Fibroblast of the conjunctiva (primary cell): ENCODE measurements at regions not wholly inside any gene's neighbourhood (a gene's known extent, or its start where the extent isn't known, plus 50 kb on each side); places are given as distances from the start of the nearest gene placed in this dataset.

Experiments
- DNase-seq: peaks from one replicate; pipeline ENCODE4 v3.0.0-alpha.2; 2010; ENCODE audit warnings: low read depth

- no peak for DNase-seq
These were observed 132.1 kb downstream of the OAT start for GRCh38 chr10:124286621-124287020.

DNA sequence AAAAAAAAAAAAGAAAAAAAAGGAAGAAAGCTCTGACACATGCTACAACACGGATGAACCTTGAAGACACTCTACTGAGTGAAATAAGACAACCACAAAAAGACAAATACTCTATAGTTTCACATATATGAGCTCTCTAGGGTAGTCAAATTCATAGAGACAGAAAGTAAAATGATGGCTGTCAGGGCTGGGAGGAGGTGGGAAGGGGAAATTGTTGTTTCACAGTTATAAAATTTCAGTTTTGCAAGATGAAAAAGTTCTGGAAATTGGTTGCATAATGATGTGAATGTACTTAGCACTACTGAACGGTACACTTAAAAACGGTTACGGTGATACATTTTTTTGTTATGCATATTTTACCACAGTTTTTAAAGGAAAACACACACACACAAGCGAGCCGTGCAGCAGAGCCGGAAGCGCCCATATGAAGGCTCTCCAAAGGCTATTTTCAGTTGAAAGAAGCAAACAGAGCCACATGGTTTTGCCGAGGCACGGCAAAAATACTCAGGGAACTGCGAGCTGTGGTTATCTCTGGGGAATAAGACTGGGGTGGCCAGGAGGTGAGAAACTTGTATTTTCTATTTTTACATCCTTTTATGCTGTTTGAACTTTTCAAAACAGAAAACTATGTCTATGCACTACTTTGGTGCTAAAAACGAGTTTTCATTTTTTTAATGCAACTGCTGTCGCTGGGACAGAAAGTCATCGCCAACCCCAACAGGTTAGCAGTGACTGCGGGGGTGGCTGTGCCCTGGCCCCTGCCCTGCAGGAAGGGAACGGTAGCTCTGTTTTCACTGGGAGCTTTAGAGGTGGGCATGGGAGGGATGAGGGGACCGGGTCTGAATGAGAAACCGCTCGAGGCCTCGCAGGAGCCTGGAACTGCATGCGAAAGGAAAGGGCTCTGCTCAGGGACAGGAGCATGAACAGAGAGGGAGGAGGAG is 132.9 kb downstream of the OAT start:
- no peak for DNase-seq

DNA sequence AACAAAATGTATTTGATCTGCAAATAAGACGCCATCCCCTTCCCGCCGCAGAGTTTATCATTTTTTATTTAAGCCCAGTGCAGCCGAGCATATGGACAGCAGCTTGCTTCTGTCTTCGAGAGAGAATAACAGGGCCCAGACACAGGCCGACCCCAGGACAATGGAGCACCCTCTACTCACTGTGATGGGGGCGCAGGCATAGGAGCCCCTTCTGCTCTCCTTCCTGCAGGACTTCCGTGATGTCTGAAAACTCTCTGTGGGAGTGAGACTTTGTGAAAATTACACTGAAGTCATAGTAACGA is 134.8 kb downstream of the OAT start:
- no peak for DNase-seq

DNA sequence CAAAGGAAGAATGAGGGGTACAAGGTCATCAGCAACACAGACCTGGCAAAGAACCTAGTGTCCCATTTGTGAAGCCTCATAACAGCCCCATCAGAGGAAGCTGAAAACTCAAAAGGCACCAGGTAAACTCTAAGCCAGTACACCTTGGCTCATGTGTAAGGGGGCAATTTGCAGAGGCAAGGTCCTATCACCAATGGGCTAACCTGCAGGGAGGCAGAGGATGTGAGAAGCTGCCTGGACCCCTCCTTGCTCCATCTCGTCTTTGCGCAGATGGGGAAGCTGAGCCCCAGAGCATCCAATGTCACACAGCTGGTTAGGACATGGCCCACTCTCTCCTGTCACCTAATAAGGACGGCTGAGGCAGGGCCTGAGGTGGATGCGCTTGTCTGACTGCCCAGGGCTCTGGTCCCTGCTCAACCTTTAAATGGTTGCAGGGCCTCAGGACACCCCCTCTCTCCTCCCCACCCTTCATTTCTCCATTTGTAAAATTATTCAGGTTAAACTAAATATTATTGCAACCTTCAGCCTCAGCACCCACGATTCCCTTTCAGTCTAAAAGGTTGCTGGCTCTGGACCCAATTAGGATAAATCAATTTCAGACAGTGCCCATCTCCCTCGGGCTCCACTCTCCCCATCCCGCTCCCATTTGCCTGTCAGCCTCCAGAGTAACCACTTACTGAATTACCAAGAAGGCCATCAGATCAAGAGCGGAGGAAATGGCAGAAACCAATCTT is 135.3 kb downstream of the OAT start:
- no peak for DNase-seq

- no peak for DNase-seq
These were observed 136.4 kb downstream of the OAT start for GRCh38 chr10:124282326-124282725.

GRCh38 chr10:124281666-124282065 is 137.1 kb downstream of the OAT start:
- no peak for DNase-seq

DNA sequence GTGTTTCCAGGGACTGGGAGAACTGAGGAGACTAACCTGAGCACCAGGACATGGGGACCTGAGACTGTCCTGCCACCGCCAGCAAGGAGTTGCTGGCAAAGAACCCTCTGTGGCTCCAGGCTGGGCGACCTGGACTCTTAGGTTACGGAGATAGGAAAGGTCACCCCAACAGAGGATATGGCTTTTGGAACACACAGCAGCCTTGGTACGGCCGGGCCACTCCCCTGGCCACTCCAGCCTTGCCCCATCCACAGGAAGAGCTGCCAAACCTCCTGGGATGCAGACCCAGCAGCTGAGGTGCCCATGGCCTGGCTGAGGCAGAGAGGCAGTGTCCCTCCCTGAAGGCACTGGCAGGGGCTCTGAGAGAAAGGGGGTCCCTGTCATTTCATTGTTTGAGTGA is 137.8 kb downstream of the OAT start:
- DNase-seq = no peak

- no peak for DNase-seq
These were observed 138.8 kb downstream of the OAT start for GRCh38 chr10:124279882-124280281.

DNA sequence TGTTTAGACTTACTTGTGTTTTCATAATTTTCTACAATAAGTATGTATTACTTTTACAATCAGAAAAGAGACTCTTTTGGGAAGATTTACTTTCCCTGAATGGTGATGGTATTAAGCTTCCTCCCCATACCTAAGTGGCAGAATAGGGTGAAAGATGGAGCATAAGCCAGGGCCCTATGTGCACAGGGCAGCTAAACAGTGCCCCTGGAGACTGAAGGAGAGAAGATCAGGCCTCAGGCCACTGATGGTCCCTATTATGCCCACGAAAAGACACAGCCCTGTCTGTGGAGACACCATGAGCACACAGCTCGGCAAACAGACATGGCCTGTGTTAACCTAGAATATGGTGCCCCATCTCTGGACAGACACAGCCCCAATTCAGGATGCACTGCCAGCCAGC is 139.4 kb downstream of the OAT start:
- no peak for DNase-seq

DNA sequence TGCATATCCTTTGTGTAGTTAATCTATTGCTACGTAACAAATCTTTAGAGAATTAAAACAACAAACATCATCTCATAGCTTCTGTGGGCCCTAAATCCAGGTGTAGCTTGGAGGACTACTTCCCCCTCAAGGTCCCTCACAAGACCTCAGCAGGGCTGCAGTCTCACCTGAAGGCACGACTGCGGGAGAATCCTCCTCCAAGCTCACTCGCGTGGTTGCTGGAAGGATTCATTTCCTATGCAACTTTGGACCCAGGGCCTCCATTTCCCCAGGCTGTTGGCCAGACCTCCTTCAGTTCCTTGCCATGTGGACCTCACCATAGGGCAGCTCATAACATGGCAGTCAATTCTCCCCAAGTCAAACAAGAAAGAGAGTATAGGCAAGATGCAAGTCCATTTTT is 140.4 kb downstream of the OAT start:
- no peak for DNase-seq

DNA sequence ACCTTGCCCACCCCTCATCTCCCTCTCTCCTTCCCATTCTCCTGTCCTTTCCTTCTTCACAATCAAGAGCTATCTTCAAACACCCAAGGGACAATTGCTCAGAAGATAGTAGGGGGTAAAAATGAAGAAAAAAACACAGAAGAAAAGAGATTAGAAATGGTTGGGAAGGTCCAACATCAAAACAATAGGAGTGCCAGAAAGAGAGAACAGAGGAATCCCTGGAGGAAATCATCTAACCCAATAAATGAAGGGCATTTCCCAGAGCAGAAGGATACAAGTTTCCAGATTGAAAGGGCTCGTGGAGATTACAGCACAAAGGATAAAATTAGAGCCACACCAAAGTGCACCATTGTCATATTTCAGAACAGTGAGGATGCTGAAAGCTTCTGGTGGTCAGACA is 145.6 kb downstream of the OAT start:
- DNase-seq = no peak

DNA sequence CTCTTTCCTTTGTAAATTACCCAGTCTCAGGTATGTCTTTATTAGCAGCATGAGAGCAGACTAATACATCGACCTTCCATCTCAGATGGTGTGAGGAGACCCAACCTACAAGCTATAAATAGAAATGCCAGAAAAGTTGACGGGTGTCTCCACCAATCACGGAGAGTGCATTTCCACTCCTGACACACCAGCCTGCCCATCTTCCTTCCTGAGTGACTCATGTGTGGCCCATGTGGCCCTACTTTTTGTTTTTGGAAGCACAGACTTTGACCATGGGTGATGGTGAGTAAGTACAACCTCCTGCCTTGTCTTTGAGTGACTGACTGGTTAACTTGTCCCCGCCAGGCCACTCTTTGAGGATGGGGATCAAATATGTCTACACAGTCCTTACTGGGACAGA is 147.0 kb downstream of the OAT start:
- no peak for DNase-seq

- DNase-seq = no peak
These were observed 148.0 kb downstream of the OAT start for GRCh38 chr10:124270530-124271327.

- DNase-seq = no peak
These were observed 149.7 kb downstream of the OAT start for GRCh38 chr10:124268976-124269375.

- no peak for DNase-seq
These were observed 150.7 kb downstream of the OAT start for GRCh38 chr10:124267911-124268549.

DNA sequence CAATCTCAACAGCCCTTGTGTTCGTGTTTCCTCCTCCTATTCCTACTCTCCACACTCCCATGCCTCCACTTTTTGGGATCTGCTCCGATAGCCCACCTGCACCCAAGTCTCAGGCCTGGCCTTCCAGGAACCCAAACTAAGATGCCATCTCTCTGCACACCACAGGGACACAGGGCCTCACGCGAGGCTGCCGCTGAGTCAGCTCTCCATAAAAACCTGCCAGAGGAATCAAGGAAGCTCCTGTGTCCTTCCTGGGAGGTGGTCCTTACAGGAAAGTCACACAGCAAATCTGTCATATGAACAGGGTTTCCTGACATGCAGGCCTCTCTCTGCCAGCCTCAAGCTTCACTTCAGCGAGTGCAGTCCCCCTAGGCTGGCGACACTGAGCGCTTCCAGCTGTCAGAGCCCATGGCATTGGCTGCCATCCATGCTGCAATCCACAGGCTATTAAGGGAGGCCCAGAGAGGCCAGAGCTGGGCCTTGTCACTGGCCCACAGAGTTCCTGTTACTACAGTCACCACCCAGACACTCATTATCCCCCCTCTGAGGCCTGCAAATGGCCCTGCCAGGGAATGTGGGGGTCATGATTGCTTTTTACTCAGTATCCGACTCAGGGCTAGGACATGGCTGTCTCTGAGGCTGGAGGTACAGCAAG is 151.4 kb downstream of the OAT start:
- no peak for DNase-seq

DNA sequence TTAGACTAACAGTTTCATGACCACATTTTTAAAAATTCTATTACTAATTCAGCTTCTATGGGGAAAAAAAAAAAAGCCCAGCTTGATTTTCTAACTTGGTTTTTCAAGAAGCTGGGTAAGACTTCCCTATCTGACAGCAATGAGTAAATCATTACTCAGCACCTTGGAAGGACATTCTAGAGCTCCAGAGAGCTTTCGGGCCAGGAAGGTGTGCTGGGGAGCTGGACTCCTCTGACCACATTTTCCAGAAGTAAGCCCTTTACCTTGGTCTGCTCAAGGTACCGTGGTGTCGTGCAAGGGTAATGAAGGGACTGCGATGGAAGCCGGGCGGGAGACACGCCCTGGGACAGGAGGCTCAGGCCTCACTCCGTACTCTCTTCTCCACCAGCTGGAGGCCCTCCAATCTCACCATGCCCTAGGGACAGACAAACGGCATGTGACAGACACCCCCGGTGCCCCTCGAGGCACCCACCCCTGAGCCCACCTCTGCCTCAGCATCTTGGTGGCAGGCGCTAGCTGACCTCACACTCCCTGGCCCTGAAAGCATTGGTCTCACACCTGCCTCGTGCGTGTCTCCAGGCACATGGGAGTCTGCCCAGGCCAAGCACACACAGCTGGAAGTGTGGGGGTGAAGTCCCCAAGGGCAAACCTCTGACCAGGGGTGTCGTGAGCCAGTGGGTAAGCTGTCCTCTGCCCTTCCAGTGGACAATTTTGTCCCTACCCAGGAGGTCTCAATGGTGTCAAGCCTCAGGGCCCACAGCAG is 152.1 kb downstream of the OAT start:
- no peak for DNase-seq

DNA sequence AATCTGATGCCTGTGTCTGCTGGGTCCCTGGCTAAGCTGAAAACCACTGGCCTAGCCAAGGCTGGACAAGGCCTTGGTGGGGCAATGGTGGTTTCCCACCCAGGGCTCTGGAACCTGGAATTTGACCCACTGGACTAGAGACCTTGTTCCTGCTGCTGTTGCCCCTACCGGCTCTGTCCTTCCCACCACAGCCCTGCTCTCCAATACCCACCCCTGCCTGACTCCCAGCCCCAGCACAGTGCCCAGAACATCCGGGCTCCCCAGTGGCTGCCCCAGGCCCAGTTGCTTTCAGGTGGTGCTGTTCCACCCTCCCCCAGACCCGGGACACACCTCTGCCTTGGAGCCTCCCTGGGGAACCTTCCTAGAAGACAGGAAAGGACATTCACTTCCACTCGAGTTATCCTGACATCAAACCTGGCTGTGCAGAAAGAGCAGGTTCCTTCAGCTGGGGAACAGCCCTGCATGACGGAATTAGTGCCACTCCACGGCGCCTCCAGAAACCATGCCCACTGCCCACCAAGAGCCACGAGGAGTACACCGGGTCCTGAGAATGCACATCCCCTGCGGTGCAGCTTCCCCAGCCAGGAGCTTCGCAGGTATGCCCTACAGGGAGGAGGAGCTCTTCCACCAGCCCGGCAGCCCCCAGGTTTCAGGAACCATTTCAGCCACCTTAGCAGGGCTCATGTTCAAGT is 152.8 kb downstream of the OAT start:
- DNase-seq = no peak

DNA sequence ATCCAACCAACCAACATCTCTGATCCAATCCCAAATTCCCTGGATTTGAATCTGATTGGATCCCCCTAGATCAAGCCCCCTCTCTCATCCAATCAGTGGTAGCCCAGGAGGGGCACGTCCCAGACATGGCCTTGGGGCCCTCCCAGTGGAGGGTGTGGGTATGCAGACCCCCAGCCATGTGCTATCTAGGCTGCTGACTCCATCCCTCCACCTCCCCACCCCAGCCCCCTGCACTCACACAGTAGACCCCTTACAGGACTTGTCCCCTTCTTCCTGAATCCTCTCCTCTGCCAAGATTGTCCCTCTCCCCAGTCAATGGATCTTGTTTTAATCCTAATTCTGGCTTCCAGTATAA is 153.4 kb downstream of the OAT start:
- DNase-seq = no peak

- DNase-seq = no peak
These were observed 153.9 kb downstream of the OAT start for GRCh38 chr10:124264711-124265390.
